ENCODE measurements at regions not wholly inside any gene's neighbourhood (a gene's known extent, or its start where the extent isn't known, plus 50 kb on each side); places are given as distances from the start of the nearest gene placed in this dataset.

DNA sequence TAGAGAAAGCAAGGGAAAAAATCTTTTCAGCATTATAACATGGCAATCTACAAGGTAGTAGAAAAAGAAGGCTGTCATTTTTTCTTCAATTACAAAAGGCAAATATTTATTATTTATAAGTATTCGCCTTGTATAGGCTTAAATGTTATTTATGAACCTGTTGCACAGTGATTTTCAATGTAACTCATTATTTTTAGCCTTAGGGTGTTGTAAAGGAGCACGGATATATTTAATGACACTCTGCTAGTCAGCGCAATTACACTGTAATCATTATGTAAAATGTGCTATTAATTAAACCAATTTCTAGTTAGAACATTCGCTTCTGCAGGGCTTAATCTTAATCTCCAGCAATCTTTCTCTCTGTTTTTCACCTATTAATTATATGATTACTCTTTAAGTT is 145.0 kb downstream of the ATG4C start:
- H3K27me3 ChIP-seq (ENCODE audit: control insufficient read depth, insufficient read depth, low read length) = no peaks in the 10 kb centered on the region
- no peak for DNase-seq (ENCODE audit: low read depth in 2 of 2)
- H3K4me3 ChIP-seq (replicated peaks in 1 of 4; ENCODE audit: control extremely low read depth in 1 of 4, insufficient read depth in 1 of 4, low read depth in 3 of 4, low read length in 4 of 4) = no peak overlapping the region
- H3K27ac ChIP-seq (ENCODE audit: insufficient read depth, low read length) = no peak overlapping the region
- no peak overlapping the region for H3K4me2 ChIP-seq (ENCODE audit: extremely low read depth, insufficient read depth, low read length)
- no peak overlapping the region for H2AFZ ChIP-seq (ENCODE audit: low read length)
- TF ChIP-seq EZH2 (IDR thresholded peaks at IDR 0.05; ENCODE audit: low read length, missing control alignments) (no peak), CTCF (conservative IDR thresholded peaks at IDR 0.05 in 1 of 2, IDR thresholded peaks at IDR 0.05 in 1 of 2; ENCODE audit: low read depth in 1 of 2, low read length in 2 of 2) (no peak)
- no peaks in the 10 kb centered on the region for H3K4me1 ChIP-seq (ENCODE audit: control insufficient read depth, extremely low read depth, insufficient read depth, low read length)
- H3K36me3 ChIP-seq (ENCODE audit: control insufficient read depth, insufficient read depth, low read length) = no peaks in the 10 kb centered on the region
- H4K20me1 ChIP-seq (ENCODE audit: control insufficient read depth, extremely low read depth, insufficient read depth, low read length) = no peaks in the 10 kb centered on the region
- no peaks in the 10 kb centered on the region for H3K79me2 ChIP-seq (ENCODE audit: control insufficient read depth, insufficient read depth, low read length)
- no peak overlapping the region for H3K9ac ChIP-seq (ENCODE audit: insufficient read depth, low read length)
- no peaks in the 10 kb centered on the region for H3K9me3 ChIP-seq (ENCODE audit: control insufficient read depth, insufficient read depth, low read depth, low read length)

DNA sequence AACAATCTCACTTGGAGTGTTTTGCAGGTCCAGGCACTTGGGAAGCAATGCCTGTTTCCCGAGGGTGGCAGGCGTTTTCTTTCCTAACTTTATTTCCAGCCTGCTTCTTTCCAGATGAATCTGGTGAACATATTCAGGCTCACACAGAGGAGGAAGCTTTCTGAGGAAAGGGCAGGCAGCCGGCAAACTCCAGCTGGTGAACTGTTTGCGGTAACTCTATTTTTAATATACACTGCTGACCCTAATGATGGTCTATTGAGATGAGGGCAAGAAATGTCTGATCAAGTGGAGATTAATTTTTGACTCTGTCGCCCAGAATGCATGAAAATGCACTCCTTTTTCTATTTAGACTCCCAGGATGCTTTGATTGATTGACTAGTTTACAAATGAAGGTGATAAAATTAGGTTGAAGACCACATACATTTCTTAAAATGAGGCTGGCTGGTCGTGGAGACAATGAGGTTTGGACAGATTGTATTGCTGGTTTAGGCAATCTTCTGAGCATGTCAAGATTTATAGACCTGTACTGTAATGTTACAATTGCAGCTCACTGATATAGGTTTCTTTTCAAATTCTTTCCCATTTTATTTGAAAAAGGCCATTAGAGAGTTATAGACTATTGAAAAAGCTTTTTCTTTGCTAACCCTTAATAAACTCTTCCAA is 153.8 kb downstream of the ATG4C start:
- Histone ChIP-seq H3K4me1 (ENCODE audit: control insufficient read depth, extremely low read depth, insufficient read depth, low read length) (no peaks in the 10 kb centered on the region), H3K9me3 (ENCODE audit: control insufficient read depth, insufficient read depth, low read depth, low read length) (no peaks in the 10 kb centered on the region), H3K27me3 (ENCODE audit: control insufficient read depth, insufficient read depth, low read length) (no peaks in the 10 kb centered on the region), H3K27ac (ENCODE audit: insufficient read depth, low read length) (no peak overlapping the region), H3K9ac (ENCODE audit: insufficient read depth, low read length) (no peak overlapping the region), H3K4me2 (ENCODE audit: extremely low read depth, insufficient read depth, low read length) (no peak overlapping the region), H3K79me2 (ENCODE audit: control insufficient read depth, insufficient read depth, low read length) (no peaks in the 10 kb centered on the region), H2AFZ (ENCODE audit: low read length) (no peak overlapping the region), H4K20me1 (ENCODE audit: control insufficient read depth, extremely low read depth, insufficient read depth, low read length) (no peaks in the 10 kb centered on the region), H3K4me3 (replicated peaks in 1 of 4; ENCODE audit: control extremely low read depth in 1 of 4, insufficient read depth in 1 of 4, low read depth in 3 of 4, low read length in 4 of 4) (no peak overlapping the region), H3K36me3 (ENCODE audit: control insufficient read depth, insufficient read depth, low read length) (no peaks in the 10 kb centered on the region)
- TF ChIP-seq CTCF (conservative IDR thresholded peaks at IDR 0.05 in 1 of 2, IDR thresholded peaks at IDR 0.05 in 1 of 2; ENCODE audit: low read depth in 1 of 2, low read length in 2 of 2) (no peak), EZH2 (IDR thresholded peaks at IDR 0.05; ENCODE audit: low read length, missing control alignments) (no peak)
- no peak for DNase-seq (ENCODE audit: low read depth in 2 of 2)

DNA sequence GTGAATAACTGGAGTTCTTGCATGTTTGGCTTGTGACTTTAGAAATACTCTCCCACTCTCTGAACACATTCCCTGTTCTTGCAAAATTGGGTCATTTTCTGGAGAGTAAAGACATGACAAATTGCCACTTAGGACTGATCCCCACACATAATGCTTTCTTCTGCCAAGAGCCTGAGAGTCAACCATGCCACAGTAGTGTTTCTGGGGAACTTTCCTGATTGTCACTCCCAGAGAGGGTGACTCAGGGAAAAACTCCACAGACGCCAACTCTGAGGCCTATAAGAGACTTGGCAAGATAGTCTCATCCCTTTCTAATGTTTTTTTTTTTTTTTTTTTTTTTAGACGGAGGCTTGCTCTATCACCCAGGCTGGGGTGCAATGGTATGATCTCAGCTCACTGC is 157.8 kb downstream of the ATG4C start:
- Histone ChIP-seq H3K27ac (ENCODE audit: insufficient read depth, low read length) (no peak overlapping the region), H3K36me3 (ENCODE audit: control insufficient read depth, insufficient read depth, low read length) (no peaks in the 10 kb centered on the region), H3K4me2 (ENCODE audit: extremely low read depth, insufficient read depth, low read length) (no peak overlapping the region), H4K20me1 (ENCODE audit: control insufficient read depth, extremely low read depth, insufficient read depth, low read length) (no peaks in the 10 kb centered on the region), H2AFZ (ENCODE audit: low read length) (no peak overlapping the region), H3K9ac (ENCODE audit: insufficient read depth, low read length) (no peak overlapping the region), H3K9me3 (ENCODE audit: control insufficient read depth, insufficient read depth, low read depth, low read length) (no peaks in the 10 kb centered on the region), H3K27me3 (ENCODE audit: control insufficient read depth, insufficient read depth, low read length) (no peaks in the 10 kb centered on the region), H3K79me2 (ENCODE audit: control insufficient read depth, insufficient read depth, low read length) (no peaks in the 10 kb centered on the region), H3K4me1 (ENCODE audit: control insufficient read depth, extremely low read depth, insufficient read depth, low read length) (no peaks in the 10 kb centered on the region), H3K4me3 (replicated peaks in 1 of 4; ENCODE audit: control extremely low read depth in 1 of 4, insufficient read depth in 1 of 4, low read depth in 3 of 4, low read length in 4 of 4) (no peak overlapping the region)
- no peak for TF ChIP-seq CTCF (conservative IDR thresholded peaks at IDR 0.05 in 1 of 2, IDR thresholded peaks at IDR 0.05 in 1 of 2; ENCODE audit: low read depth in 1 of 2, low read length in 2 of 2)
- no peak for TF ChIP-seq EZH2 (IDR thresholded peaks at IDR 0.05; ENCODE audit: low read length, missing control alignments)
- no peak for DNase-seq (ENCODE audit: low read depth in 2 of 2)

Data from fibroblast of lung (primary cell).